ENCODE measurements at regions not wholly inside any gene's neighbourhood (a gene's known extent, or its start where the extent isn't known, plus 50 kb on each side); places are given as distances from the start of the nearest gene placed in this dataset.

DNA sequence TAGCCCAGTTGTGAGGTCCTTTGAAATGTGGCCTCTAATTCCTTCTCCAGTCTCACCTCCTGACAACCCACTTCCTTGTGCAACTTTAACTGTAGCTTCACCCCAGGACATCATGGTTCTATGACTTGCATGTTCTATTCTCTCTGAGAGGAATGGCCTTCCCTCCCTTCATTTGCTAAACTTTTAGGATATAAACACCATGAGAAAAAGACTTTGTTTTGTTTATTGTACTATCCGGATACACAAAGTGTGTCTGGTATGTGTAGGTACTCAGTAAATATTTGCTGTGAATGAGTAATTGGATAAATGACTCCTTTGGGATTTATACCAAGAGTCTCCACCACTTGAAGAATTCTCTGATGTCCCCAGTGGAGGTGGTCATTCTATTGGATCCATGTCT is 547.6 kb downstream of the INSC start:
- no peaks in the 10 kb centered on the region for H3K36me3 ChIP-seq
- intact Hi-C loops (cut with DNase I): no loop called here
- DNase-seq (no peak), ATAC-seq (no peak)
- peaks cover 0 to 24% (median 11%) of the 10 kb centered on the region in 4 donors for H3K4me1 ChIP-seq
- 44% methylated on average over 1 of the region's 1 CpG for WGBS (ENCODE audit: insufficient coverage, low coverage, low lambda C conversion rate, missing lambda C conversion rate)
- H3K9me3 ChIP-seq: no peaks in the 10 kb centered on the region
- TF ChIP-seq CTCF (IDR thresholded peaks at IDR 0.05): no peak
- no peak for TF ChIP-seq POLR2A (IDR thresholded peaks at IDR 0.05)
- H3K27me3 ChIP-seq: no peaks in the 10 kb centered on the region
- H3K4me3 ChIP-seq: no peak overlapping the region
- no peak overlapping the region for H3K27ac ChIP-seq

- TF ChIP-seq CTCF (IDR thresholded peaks at IDR 0.05): no peak
- TF ChIP-seq POLR2A (IDR thresholded peaks at IDR 0.05): no peak
- peak; percentile 28 to 45 (median 40) for ATAC-seq
- Histone ChIP-seq H3K4me3 (no peak overlapping the region), H3K36me3 (no peaks in the 10 kb centered on the region), H3K9me3 (no peaks in the 10 kb centered on the region), H3K27ac (peak overlapping the region in 1 of 3 donors; percentile 16), H3K4me1 (peaks cover 0 to 24% (median 11%) of the 10 kb centered on the region in 4 donors), H3K27me3 (no peaks in the 10 kb centered on the region)
- DNase-seq: no peak
- intact Hi-C loops (cut with DNase I): no loop called here
- WGBS (ENCODE audit: insufficient coverage, low coverage, low lambda C conversion rate, missing lambda C conversion rate): 48% methylated on average over 4 of the region's 7 CpGs
These were observed 549.1 kb downstream of the INSC start for GRCh38 chr11:15663777-15664218.

GRCh38 chr11:15665368-15665871 is 550.7 kb downstream of the INSC start:
- Histone ChIP-seq H3K4me1 (peaks cover 0 to 25% (median 12%) of the 10 kb centered on the region in 4 donors), H3K36me3 (no peaks in the 10 kb centered on the region), H3K27ac (no peak overlapping the region), H3K27me3 (no peaks in the 10 kb centered on the region), H3K9me3 (no peaks in the 10 kb centered on the region), H3K4me3 (no peak overlapping the region)
- ATAC-seq (peak; percentile 57 to 86 (median 81)), DNase-seq (no peak)
- 40% methylated on average over 3 of the region's 4 CpGs for WGBS (ENCODE audit: insufficient coverage, low coverage, low lambda C conversion rate, missing lambda C conversion rate)
- no peak for TF ChIP-seq CTCF (IDR thresholded peaks at IDR 0.05)
- TF ChIP-seq POLR2A (IDR thresholded peaks at IDR 0.05): no peak
- intact Hi-C loops (cut with DNase I): no loop called here

DNA sequence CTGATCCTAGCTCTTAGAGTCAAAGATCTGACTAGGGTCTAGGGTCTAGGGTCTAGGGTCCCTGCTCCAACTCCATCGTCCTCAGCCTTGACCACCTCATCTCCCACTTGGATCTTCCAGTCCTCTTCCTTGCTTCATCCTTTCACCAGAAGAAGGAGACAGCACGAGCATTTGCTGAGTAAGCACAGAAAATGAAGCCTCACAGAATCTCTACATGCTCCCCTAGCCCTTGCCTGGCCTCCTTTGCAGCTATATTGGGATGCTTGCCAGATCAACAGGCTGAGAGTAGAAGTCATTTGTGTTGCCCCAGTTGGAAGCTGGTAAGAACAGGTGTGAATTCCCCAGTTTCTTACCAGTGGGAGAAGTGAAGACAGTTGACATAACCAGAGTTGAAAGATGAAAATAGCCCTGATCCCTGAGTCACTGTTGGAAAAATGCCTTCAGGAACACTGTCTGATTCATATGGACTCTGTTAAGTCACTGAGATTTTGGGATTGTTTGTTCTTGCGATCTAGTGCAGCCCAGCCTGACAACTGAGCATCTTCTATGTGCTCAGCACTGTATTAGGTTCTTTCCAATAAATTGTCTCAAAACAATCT is 552.5 kb downstream of the INSC start:
- intact Hi-C loops (cut with DNase I): no loop called here
- H3K9me3 ChIP-seq: no peaks in the 10 kb centered on the region
- ATAC-seq (no peak), DNase-seq (no peak)
- H3K27me3 ChIP-seq: no peaks in the 10 kb centered on the region
- peaks cover 0 to 25% (median 12%) of the 10 kb centered on the region in 4 donors for H3K4me1 ChIP-seq
- 84% methylated on average over 2 of the region's 3 CpGs for WGBS (ENCODE audit: insufficient coverage, low coverage, low lambda C conversion rate, missing lambda C conversion rate)
- TF ChIP-seq CTCF (IDR thresholded peaks at IDR 0.05): no peak
- TF ChIP-seq POLR2A (IDR thresholded peaks at IDR 0.05): no peak
- no peak overlapping the region for H3K27ac ChIP-seq
- H3K36me3 ChIP-seq: no peaks in the 10 kb centered on the region
- no peak overlapping the region for H3K4me3 ChIP-seq

All from right lobe of liver (tissue), 6 donors.